PC-3 (cell line): ENCODE measurements at regions not wholly inside any gene's neighbourhood (a gene's known extent, or its start where the extent isn't known, plus 50 kb on each side); places are given as distances from the start of the nearest gene placed in this dataset.

Experiments
- CTCF ChIP-seq: fragments of 300-600 bp; sonication (generic); conservative IDR thresholded peaks from 2 replicates; pipeline ENCODE4 v1.5.1; 2017; ENCODE audit warnings: antibody characterized with exemption, low read depth, mild to moderate bottlenecking, low read length
- EZH2 ChIP-seq: fragments of 300-600 bp; sonication (generic); IDR thresholded peaks from one replicate; pipeline ENCODE4 v1.6.1; 2017; ENCODE audit warnings: antibody characterized with exemption, mild to moderate bottlenecking, low read length; ENCODE audit not compliant: unreplicated experiment

GRCh38 chr5:12312343-12312742, 408.1 kb upstream of the CTNND2 start:
- TF ChIP-seq CTCF (no peak), EZH2 (no peak)
